ENCODE measurements at regions not wholly inside any gene's neighbourhood (a gene's known extent, or its start where the extent isn't known, plus 50 kb on each side); places are given as distances from the start of the nearest gene placed in this dataset.
A peak's percentile ranks its signal among the peaks of the same experiment; 100 is the strongest.

DNA sequence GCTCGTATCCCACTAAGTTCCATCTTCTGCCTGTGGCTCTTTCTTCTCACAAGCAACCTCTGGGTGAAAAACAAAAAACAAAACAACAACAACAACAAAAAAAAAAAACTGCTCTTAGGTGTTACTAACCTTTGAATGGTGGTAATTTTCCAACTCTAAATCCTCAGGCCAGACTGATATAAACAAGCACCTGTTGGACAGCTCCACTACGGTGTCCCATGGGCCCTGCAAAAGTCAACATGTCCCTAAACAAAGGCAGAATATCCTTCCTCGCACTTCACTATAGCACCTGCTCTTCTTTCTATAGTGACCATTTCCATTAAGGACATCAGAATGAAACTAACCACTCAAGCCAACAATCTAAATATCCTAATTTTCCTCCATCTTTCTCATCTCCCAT is 54.6 kb upstream of the PARM1 start:
- DNase-seq: no peak

DNA sequence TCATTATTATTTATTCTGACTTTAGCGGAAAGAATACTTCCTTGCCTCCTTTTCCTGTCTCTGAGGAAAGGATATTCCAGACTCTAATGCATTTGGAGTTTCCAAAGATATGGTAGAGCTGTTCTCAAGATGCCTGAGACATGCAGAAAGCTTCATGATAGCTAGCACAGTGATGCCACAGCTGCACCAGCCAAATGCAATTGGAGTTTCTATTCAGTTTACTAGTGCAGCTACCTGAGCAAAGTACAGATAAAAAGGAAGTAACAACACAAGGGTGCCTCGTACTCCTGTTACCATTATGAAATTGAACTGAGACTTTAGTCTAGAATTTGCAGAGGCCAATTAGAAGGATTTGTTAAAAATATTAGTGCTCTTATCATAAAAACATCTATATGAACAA is 57.5 kb upstream of the PARM1 start:
- no peak for DNase-seq

GRCh38 chr4:74874753-74875367 is 58.1 kb upstream of the PARM1 start:
- peak; percentile 43 to 47 for DNase-seq

DNA sequence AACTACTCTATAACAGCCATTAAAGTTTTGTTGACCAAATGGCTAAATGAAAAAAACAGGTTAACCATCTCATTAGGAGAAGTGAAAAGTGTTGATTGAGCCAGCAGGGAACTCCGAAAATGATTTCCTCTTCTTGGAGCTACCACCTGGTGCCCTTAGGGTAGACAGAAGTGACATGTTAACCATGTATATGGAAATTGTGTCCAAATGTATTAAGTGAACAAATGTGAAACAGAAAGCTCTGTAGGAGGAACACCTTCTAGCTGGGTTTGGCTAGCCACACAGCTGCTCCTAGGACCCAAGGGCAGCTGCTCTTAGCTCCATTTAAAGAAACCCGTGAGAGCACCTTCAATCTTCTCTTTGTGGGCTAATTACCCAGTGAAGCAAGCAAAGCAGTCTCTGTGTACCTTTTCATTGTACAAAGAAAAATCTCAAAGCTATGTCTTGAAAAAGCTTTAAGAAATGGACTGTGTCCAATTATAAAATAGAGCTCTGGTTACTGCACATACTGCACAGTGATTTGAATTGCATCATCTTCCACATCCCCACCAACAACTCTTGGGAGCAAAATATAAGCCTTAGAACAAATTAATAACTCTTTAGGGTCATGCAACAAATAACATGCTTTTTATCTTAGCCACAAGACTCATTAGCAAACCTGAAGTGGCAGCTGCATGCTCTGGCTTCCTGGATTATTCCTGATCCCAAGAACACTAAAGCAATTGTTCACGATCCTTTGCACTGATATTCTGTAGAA is 59.2 kb upstream of the PARM1 start:
- DNase-seq: peak in 1 of 2 donors; percentile 4

DNA sequence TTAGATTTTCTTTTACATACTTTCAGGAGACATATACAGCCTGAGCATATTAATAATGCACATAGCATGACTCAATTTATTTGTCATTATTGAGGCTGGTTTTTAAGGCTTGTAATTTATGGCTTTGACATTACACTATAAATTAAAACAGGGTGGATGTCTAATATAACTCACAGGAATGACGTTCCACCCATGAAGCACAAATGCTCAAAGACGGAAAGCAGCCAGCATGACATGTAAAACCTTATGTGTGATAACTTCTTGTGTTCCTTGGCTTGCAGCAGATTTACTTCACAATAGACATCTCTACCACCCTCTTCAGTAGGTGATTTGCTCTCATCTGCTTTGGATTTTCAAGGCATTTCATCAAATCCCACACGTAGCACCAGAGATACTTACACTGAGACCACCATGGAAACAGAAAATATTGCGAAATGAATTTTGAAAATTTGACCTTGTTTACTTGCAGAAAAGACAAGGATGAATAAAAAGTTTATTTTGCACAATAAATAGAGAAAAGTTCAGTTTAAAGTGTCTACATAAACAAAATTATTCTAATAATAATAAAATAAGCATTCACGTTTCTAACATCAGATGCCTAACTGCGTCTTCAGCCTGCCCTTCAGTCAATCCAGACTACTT is 64.7 kb upstream of the BTC start:
- no peak for DNase-seq

- no peak for DNase-seq
Measured at GRCh38 chr4:74855879-74856278, 61.6 kb upstream of the BTC start.

- DNase-seq: no peak
Measured at GRCh38 chr4:74848774-74849173, 54.5 kb upstream of the BTC start.

- no peak for DNase-seq
Measured at GRCh38 chr4:74845834-74846233, 51.5 kb upstream of the BTC start.
